ENCODE measurements at regions not wholly inside any gene's neighbourhood (a gene's known extent, or its start where the extent isn't known, plus 50 kb on each side); places are given as distances from the start of the nearest gene placed in this dataset.
A peak's percentile ranks its signal among the peaks of the same experiment; 100 is the strongest.
"Not testable (repeated sequence)": the region's sequence is repeated elsewhere in the genome, so short reads cannot be mapped to it uniquely, and the experiment has no call there.

DNA sequence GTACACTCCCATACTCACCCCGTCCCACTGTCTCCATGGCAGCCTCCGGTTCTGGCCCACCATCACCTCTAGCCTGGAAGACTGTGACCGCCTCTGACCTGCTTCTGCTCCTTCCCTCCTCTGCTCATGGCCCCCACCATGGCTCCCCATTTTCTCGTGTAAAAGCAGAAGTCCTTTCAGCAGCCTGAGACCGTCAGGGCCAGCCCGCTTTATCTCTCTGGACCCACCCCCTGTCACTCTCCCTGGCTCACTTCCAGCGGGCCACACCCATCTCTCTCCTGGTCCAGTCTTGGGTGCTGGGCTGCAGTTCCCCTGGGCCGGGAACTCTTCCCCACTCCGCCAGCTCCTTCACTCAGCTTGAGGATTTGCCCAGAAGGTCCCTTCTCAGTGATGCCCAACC is 96.0 kb upstream of the RUFY1 start:
- no peak for DNase-seq

DNA sequence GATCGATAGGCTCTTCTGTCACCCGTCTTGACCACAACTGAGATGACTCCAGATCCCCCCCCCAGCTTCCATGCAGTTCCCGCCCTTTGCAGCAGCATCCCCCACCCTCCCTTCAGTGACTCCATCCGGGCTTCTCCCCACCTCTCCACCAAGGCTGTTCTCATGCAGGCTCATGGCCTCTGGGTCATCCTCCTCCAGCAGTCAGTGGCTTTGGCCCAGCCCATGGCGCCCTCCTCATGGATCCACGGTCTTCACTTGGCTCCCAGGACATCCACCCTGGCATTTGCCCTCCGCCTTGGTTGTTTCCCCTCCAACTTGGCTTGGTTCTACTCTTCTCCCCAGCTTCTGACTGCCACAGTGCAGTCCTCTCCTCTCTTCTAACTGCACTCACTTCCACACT is 96.7 kb upstream of the RUFY1 start:
- DNase-seq, result no peak

DNA sequence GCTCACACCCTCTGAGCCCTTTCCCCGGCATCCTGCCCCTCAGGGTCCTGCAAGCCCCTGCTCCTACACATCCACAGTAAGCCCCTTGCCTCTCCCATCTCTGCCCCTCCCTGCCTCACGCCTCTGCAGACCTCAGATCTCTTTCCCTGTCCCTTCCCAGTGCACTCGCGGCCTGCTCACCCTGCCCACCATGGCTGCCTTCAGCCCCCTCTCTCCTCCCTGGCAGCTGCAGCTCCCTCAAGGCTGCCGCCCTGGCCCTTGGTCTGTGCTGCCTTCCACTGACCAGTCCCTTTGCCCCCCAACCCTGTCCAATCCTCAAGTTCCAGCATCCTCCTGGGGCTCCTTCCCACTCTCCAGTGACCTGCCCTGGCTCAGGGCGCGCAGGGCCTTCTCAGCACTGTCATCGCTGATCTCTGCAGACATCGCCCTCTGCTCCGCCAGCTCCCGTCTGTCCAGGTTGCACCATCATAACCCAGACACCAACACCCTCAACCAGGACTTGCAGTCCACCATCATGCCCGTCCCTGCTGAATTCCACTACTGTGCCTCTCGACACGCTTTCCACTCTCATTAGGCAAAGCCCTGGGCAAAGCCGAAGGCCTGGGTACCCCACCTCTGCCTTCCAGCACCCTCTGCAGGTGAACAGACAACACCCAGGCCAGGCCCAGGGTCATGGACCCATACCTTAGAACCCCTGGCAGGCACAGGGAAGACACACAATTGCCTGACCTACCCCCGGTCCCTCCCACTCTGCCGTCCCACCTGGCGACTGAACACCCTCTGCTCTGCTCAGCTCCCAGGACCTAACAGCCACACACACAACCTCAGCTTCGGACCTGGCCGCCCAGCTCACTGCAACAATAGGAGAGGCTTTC is 97.8 kb upstream of the RUFY1 start:
- no peak for DNase-seq

DNA sequence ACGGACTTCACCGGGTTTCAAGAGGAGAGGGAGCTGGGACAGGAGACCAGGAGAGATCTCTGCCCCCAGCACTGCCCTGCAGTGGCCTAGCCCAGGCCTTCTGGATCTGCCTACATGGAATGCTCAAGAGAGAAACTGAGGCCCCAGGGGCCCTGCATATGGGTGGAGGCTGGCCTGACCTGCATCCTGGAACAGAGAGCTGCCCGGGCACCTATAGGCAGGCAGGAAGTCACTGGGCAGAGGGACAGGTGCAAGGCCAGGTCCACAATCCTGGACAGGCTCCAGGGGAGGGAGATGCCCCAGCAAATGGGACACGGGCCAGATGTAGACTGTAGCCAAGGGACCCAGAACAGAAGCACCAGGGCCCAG is 98.5 kb upstream of the RUFY1 start:
- DNase-seq, result no peak

DNA sequence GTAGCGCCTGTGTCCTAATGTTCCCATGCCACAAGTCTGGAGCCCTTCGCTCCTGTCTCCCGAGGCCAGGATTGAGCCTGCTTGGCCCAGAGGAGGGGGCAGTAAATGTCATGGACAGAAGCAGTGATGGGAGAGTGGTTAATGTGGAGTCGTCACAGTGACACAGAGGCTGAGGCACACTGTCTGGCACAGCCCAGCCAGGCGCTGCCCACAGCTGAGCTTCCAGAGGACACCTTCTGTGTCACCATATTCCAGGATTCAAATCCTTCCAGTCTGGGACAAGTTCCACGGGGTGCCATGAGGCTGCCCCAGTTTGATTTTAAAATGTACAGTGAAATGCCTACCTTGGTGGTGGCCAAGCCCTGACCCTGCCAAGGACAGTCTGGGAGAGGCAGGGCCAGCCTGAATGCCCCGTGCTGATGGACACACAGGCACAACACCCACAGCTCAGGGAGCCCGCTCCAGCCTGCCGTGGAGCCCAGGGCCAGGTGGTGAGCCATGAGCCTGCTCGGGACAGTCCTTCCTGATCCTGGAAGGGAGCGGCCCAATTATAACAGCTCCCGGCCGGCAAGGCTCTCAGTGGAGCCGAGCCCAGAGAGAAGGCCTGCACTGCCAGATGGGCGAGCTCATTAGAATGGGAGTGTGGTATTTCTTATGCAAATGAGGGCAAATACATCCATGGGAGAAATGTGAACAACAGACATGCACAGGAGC is 99.1 kb upstream of the RUFY1 start:
- peak; percentile 73 for DNase-seq

DNA sequence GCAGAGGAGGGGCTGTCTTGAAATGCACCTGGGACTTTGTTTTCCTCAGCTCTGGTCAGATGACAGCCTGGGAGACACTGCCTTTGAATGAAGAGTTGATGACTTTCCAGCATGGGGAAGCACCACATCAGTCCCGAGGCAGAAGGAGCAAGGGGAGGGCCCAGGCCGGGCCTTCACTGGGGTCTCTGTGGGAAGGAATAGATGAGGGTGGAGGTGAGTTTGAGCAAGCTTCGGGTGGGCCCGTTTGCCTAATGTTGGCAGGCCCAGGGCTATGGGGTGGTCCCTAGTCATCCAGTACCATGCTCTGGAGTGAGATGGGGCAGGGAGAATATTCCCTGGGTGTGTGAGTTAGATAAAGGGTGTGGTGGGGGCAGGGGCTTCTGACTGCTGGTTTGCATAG is 100.4 kb upstream of the RUFY1 start:
- not testable (repeated sequence) for DNase-seq

DNA sequence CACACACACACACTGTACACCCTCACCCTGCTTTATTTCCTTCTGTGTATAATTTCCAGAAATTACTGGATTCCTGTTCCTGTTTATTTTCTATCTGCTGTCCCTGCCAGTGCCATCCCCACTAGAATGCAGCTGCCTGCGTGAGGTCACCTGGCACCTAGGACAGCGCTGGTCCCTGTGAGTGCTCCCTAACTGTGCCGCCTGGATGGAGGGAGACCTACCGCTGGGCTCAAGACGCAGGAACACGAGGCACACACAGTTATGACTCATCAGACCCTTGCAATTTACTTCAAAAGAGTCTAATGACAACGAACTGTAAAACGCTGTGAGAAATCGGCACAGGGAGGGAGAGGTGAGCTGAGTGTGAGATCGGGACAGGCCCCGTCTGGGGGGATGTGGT is 102.1 kb upstream of the RUFY1 start:
- not testable (repeated sequence) for DNase-seq

DNA sequence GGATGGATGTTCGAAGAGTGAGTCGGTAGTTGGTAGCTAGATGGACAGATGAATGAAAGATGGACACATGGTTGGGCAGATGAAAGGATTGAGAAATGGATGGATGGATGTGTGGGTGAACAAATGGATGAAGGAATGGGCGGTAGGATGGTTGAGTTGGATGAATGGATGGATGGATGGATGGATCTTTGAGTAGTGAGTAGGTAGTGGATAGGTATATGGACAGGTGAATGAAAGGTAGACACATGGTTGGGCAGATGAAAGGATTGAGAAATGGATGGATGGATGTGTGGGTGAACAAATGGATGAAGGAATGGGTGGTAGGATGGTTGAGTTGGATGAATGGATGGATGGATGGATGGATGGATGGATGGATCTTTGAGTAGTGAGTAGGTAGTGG is 97.0 kb upstream of the ADAMTS2 start:
- not testable (repeated sequence) for DNase-seq

DNA sequence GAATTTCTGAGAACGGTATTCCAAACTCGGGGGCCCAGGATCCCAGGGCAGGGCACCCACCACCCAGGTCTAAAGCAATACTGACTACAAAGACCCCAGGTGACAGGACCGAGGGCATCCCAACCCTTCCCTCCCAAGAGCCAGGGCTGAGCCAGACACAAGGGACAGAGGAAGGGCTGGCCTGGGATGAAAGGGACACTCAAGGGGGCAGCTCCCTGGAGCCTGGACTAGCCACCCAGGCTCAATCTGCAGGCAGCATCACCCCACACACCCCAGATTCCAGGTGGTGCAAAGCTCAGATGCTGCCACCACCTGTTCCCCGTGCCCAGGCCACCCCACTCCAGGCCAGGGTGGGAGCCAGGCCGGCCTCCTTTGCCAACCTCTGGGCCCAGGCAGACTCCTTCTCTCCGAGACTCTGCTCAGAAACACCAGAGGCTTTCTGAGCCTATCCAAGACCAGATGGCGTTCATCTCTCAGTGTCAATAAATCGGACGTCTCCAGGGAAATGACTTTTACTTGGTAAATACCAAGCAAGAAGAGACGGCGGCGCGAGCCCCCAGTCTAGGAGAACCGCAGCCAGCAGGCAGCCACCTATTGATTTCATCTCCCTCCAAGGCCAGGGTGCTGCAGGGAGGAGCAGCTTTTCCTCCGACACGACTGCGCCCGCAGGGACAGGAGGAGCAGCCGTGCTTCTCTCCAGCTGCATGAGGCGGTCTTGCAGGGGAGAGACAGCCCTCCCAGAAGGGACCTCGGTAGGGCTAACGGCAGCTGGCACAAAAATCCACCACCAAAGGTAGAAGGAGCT is 94.1 kb upstream of the ADAMTS2 start:
- no peak for DNase-seq

DNA sequence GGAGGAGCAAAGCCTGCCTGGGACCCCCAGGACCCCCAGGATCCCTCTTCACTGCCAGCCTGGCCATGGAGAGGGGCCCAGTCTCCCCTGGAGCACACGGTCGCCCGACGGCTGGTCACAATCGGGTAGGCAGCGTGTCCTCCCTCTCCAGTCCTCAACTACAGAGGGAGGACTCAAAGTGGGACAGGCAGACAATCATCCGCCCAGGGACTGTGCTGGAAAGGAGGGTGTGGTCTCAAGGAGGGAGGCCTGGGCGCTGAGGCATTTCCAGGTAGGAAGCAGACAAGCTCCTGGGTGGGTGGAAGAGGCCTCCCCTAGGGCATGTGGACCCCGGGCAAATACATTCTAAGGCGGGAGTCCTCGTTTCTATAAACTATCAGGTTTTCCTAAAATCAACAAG is 93.2 kb upstream of the ADAMTS2 start:
- no peak for DNase-seq

DNA sequence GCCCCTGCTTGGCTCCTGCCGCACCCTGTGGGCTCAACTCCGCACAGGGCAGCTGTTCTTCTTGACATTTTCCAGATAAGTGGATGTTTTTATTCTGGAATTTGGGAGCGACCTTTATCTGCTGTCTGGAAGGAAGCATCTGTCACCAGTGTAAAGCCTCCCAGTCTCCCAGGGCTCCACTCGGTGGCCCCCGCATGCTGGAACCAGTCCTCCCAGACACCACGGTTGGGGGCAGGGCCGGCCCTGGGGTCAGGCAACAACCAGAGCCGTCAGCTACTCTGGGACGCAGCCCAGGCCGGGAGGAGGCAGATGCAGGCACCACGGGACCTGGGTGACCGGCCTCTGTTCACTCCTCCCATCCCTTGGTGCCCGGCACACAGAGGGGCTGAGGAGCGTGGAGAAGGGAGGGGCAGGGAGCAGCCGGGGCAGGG is 92.8 kb upstream of the ADAMTS2 start:
- no peak for DNase-seq

DNA sequence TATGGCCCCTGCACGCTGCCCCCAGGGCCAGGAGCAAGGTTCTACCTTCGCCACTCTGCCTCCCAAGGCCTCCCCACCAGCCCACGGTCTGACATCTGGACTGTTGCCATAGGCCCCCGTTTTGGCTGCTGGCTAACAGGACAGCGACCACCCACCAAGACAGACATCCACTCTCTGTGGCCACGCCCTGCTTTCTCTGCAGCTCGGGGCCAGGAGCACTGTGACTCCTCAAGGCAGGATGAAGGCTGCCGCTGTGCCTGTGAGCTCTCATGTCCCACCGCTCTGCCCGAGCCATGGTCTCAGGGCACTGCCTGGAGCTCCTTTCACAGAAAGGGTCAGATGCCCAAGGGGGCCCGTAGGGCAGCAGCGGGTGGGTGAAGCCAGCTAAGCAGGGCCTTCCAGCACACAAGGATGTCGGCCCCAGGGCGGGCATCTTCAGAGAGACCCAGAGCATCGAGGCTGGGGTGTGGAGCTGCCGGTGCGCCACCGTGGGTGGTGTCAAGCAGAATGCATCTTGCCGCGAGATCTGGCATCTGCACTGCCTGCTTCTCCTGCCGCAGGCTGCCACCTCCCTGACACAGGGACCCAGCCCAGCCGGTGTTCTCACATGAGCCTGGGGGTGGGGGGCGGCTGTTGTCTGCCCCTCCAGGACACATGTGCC is 92.2 kb upstream of the ADAMTS2 start:
- no peak for DNase-seq

DNA sequence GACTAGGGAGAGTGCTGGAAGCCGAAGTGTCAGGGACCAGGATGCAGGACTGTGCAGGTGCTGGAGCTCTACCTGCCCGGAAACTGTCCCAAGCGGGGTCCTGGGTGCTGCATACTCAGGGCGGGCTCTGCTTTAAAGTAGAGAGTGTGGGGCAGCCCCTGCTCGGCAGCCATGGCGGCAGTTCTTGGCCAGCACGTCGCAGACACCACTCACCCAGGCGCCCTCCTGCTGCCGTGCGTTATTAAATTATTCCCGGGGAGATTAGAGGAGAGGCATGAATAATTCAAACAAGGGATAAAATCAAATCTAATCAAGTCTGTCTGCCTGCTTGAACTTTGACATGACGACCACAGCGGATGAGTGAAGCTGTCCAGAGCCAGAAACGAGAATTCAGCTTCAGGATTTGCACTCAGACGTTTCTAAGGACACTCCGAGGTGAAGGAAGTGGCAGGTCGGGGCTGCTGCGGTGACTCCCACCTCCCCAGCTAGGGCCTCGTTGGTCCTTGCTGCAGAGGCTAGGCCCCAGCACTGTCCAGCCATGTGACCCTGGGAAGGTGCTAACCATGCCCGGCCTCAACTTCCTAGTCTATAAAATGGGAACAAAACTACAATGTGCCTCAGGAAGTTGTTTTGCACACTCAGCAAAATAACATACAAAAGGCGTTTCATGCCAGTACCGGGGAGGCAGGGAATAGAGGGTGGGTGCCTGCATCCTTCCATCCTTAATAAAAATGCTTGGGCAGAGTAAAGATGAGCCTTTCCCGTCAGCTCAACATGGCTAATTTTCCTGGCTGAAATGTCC is 91.3 kb upstream of the ADAMTS2 start:
- DNase-seq, result no peak

DNA sequence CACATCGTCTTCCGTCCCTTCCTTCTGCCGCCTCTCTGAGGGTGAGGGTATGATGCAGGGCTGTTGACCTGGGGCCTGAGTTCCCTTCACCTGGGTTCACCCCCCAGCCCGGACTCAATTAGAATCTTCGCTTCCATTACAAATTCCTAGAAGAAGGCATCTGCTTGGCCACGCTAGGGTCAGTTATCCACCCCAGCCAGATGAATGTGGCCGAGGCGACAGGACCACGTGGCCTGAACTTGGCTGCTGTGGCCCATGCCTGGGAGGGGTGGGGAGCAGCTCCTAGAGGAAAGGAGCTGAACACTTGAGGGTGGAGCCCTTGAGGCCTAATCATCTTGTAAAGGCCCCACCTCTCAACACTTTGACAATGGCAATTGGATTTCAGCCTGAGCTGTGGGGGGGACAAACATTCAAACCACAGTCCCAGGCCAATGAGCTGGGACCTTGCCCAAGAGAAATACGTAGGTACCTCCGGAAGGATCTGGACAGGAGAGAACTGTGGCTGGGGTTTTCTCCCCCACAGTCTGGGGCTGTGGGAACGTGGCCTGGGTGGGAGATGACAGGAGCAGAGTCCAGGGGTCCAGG is 90.6 kb upstream of the ADAMTS2 start:
- no peak for DNase-seq

DNA sequence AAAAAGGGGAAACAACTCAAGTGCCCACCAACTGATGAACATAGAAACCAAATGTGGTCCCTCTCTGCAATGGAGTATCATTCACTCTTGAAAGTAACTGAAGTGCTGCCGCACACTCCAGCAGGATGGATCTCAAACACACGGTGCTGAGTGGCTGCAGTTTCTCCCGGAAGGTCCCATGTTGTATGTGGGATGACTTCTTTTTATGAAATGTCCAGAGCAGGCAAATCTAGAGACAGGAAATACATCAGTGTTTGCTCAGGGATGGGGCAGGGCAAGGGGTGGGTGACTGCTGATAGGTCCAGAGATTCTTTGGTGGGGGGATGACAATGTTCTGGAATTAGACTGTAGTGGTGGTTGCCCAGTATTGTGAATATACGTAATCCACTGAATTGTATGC is 89.9 kb upstream of the ADAMTS2 start:
- DNase-seq, result no peak

DNA sequence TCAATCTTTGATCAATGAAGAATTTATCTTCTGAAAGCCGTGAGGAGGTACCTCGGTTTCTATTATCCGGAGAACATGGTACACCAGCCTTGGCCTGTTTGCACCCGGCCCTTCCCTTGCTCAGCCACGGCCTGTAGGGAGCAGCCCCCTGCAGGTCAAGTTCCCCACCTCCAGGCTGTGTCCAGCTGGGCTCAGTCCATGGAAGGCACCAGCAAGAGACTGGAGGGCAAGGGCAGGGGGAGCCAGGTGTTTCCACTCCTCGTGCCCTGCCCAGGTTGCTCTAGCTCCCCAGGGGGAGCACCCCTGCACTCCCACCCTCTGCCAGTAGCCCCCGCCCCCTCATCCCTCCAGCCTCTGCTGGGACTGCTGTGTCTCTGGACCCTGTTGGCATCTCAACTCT is 87.3 kb upstream of the ADAMTS2 start:
- no peak for DNase-seq

DNA sequence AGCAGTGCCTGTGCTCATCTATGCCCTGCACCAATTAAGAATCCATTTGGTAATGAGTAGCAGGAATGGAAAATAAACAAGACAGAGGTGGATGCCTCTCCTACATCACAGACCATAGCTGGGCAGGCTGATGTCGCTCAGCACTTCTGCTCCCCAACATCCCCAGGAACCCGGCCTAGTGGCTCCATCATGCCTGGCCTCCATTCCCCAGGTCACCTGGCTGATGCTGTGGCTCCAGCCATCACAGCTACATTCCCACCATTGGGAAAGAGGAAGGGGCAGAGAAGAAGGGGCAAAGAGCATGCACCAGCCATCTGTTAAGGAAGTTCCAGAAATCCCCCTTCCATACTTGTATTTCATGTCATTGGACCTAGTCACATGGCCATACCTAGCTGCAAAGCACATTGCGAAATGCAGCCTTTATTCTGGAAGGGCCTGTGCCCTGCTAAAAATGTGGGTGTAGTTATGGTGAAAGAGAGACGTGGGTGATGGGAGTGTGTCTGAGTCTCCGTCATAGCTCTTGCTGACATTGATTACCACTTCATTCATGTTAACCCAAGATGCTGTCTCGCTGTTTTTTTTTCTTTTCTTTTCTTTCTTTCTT is 86.1 kb upstream of the ADAMTS2 start:
- no peak for DNase-seq

DNA sequence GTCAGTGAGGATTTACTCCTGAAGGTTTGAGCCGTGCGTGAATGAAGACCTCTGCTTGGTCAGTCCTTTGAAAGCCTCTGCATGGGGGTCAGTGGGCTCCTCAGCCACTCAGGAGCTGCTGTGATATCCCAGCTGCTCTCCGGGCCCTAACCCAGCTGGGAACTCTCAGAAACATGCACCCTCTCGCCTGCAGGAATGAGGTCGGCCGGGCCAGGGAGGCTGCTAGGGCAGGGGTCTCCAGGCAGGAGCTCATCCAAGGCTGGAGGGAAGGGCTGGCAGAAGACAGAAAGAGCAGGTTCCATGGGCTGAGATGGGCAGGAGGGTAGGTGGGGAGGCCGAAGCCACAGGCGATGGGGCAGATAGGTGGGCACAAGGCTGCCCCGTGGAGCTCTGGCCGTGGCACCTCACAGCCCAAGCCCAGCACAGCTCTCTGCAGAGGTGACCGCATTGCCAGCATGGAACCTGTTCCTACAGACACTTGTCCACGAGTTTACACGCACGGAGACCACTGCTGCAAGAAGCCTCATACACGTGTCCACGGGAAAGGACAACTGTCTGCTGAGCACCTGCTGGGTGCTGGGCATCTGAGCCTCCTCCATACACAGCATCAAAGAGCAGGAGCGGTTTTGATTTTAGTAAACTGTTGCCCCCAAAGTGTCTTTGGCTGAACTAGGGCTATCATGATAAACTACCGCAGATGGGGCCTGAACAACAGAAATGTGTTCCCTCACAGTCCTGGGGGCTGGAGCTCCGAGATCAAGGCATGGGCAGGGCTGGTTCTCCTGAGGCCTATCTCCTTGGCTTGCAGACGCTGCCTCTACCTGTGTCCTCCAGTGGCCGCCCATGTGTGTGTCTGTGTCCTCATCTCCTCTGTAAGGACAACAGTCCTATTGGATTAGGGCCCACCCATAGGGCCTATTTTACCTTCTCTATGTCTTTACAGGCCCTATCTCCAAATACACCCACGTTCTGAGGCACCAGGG is 85.2 kb upstream of the ADAMTS2 start:
- DNase-seq, result no peak

DNA sequence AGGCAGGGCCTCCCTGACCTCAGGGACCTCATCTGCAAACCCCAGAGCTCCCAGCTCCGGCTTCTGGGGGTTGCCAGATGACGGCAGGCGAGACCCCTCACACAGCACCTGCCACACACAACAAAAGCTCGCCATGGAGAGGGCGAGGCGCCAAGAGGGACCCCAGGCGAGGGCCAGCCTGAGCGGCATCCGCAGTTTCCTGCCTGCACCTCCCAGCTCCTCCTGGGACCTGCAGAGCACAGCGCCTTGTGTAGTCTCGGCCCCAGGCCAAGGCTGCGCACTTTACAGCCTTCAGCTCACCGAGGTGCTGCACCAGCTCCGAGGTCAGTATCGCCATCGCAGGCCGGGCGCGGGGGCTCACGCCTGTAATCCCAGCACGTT is 82.4 kb upstream of the ADAMTS2 start:
- no peak for DNase-seq

DNA sequence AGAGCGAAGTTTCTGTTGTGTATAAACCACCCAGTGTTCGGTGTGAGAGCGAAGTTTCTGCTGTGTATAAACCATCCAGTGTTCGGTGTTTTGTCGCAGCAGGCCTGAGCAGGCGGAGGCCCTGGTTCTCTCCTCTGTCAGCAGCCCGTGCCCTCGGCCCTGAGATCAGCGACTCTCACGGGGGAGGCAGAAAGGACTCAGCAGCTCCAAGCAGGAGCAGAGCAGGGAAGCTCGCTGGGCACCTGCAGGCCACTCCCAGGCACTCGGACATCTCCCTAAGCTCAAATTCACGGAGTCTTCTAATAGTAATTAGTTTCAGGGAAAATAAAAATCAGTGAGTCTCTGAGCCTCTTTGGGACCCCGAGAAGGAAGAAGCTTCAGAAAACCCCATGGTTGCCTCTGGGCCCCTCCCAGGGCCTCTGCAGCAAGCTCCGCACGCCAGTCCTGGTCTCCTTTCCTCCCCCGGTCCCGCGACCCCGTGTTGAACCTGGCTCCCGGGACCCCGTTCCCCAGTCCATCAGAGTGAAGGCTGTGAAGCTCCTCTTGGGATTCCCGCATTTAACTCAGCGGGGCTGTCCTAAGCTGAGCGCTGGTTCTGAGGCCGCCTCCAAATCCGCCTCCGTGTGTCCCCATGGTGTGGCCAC is 81.9 kb upstream of the ADAMTS2 start:
- DNase-seq, result no peak

Data from NCI-H526 treated with DMSO at 0.1 percent for 48 hours (cell line).